Keratinocyte (primary cell): ENCODE measurements at regions not wholly inside any gene's neighbourhood (a gene's known extent, or its start where the extent isn't known, plus 50 kb on each side); places are given as distances from the start of the nearest gene placed in this dataset.
A peak's percentile ranks its signal among the peaks of the same experiment; 100 is the strongest.
"Not testable (repeated sequence)": the region's sequence is repeated elsewhere in the genome, so short reads cannot be mapped to it uniquely, and the experiment has no call there.

Source experiments
- DNase-seq: peaks from one replicate; pipeline ENCODE4 v3.0.0-alpha.2; 2011; ENCODE audit warnings: low read depth, missing footprints, low spot score
- FAIRE-seq: peaks from 2 replicates; lab custom pipeline; 2011; peaks lifted over from hg19 to GRCh38; lab: Jason Lieb, UNC
- H2AFZ ChIP-seq: 2 replicates; pipeline ENCODE4 v1.6.0; 2012; ENCODE audit warnings: low read length, control low read depth, inconsistent platforms; ENCODE audit not compliant: control insufficient read depth
- H3K27ac ChIP-seq: 2 replicates; pipeline ENCODE4 v1.5.1; 2011; ENCODE audit warnings: low read length; ENCODE audit not compliant: control insufficient read depth, insufficient read depth
- H3K27me3 ChIP-seq: 3 replicates; pipeline ENCODE4 v1.6.0; 2011; ENCODE audit warnings: low read length; ENCODE audit not compliant: control insufficient read depth, insufficient read depth; ENCODE audit errors: extremely low read depth
- H3K36me3 ChIP-seq, 2 experiments: 2 replicates in 1 of 2; 3 replicates in 1 of 2; pipeline ENCODE4 v1.5.1; 2011; ENCODE audit warnings: low read length in 2 of 2, mild to moderate bottlenecking in 1 of 2; ENCODE audit not compliant: control insufficient read depth in 2 of 2, insufficient read depth in 2 of 2; ENCODE audit errors: extremely low read depth in 1 of 2
- H3K4me1 ChIP-seq: 3 replicates; pipeline ENCODE4 v1.5.1; 2011; ENCODE audit warnings: low read length; ENCODE audit not compliant: control insufficient read depth, insufficient read depth; ENCODE audit errors: extremely low read depth
- H3K4me2 ChIP-seq: 3 replicates; pipeline ENCODE4 v1.6.0; 2011; ENCODE audit warnings: low read depth, low read length; ENCODE audit not compliant: control insufficient read depth, insufficient read depth; ENCODE audit errors: extremely low read depth
- H3K4me3 ChIP-seq, 3 experiments: fragments of 200-600 bp in 1 of 3; sonication (generic) in 1 of 3; 2 replicates in 2 of 3; 3 replicates in 1 of 3; pipeline ENCODE4 v1.5.1; 2011 to 2016; ENCODE audit warnings: low read length in 3 of 3, mild to moderate bottlenecking in 3 of 3, control low read depth in 2 of 3, inconsistent platforms in 1 of 3, low read depth in 1 of 3, mixed read lengths in 1 of 3, mixed run types in 1 of 3, moderate library complexity in 1 of 3; ENCODE audit not compliant: control insufficient read depth in 2 of 3, insufficient read depth in 2 of 3; ENCODE audit errors: extremely low read depth in 1 of 3
- H3K79me2 ChIP-seq: 2 replicates; pipeline ENCODE4 v1.6.0; 2012; ENCODE audit warnings: low read length; ENCODE audit not compliant: control insufficient read depth, insufficient read depth
- H3K9ac ChIP-seq: 3 replicates; pipeline ENCODE4 v1.6.0; 2011; ENCODE audit warnings: low read length; ENCODE audit not compliant: control insufficient read depth, insufficient read depth; ENCODE audit errors: extremely low read depth
- H3K9me1 ChIP-seq: 3 replicates; pipeline ENCODE4 v1.6.0; 2011; ENCODE audit warnings: low read length; ENCODE audit not compliant: control insufficient read depth, insufficient read depth; ENCODE audit errors: extremely low read depth
- H3K9me3 ChIP-seq: 2 replicates; pipeline ENCODE4 v1.5.1; 2012; ENCODE audit warnings: low read depth, low read length; ENCODE audit not compliant: control insufficient read depth
- H4K20me1 ChIP-seq: 3 replicates; pipeline ENCODE4 v1.6.0; 2011; ENCODE audit warnings: low read length; ENCODE audit not compliant: control insufficient read depth, insufficient read depth; ENCODE audit errors: extremely low read depth
- CTCF ChIP-seq, 3 experiments: IDR thresholded peaks in 1 of 3; conservative IDR thresholded peaks in 1 of 3; optimal IDR thresholded peaks in 1 of 3; 2 replicates in 2 of 3; 3 replicates in 1 of 3; pipeline versions ENCODE3 to v1.5.1; 2011; ENCODE audit warnings: low read length in 3 of 3, mild to moderate bottlenecking in 3 of 3, moderate library complexity in 2 of 3, control low read depth in 1 of 3, inconsistent platforms in 1 of 3; ENCODE audit not compliant: insufficient read depth in 2 of 3; ENCODE audit errors: extremely low read depth in 1 of 3
- EZH2 ChIP-seq: IDR thresholded peaks from one replicate; pipeline ENCODE4 v1.6.1; 2012; ENCODE audit warnings: inconsistent platforms, mild to moderate bottlenecking, low read length, moderate library complexity
- dilution Hi-C: fragments of 300-500 bp; cut with MboI; formaldehyde crosslinking; loops from one replicate; pipeline ENCODE4 v1.7.0; 2020; ENCODE audit warnings: low sequenced_read_pairs; ENCODE audit not compliant: extremely low pct_ligation_motif_present

- H3K36me3 ChIP-seq = no peaks in the 10 kb centered on the region
- dilution Hi-C loops = no loop called here
Measured at GRCh38 chr4:31023742-31024141, 303.6 kb downstream of the PCDH7 start.

GRCh38 chr4:31024781-31025180 is 304.6 kb downstream of the PCDH7 start:
- H3K4me1 ChIP-seq, dilution Hi-C loops, H3K4me3 ChIP-seq, H3K79me2 ChIP-seq, H3K4me2 ChIP-seq, H3K27me3 ChIP-seq, H3K9ac ChIP-seq, H3K9me3 ChIP-seq, H4K20me1 ChIP-seq, H3K27ac ChIP-seq, H3K36me3 ChIP-seq, FAIRE-seq, DNase-seq, H3K9me1 ChIP-seq, H2AFZ ChIP-seq: not testable (repeated sequence)

More at GRCh38 chr4:31023742-31024141, 303.6 kb downstream of the PCDH7 start:
- Histone ChIP-seq H3K9me3 (no peaks in the 10 kb centered on the region), H3K27me3 (no peaks in the 10 kb centered on the region), H3K9me1 (no peaks in the 10 kb centered on the region), H3K4me3 (peak overlapping the region in 2 of 3 experiments; percentile 11 to 43), H3K79me2 (no peaks in the 10 kb centered on the region), H3K4me2 (peak overlapping the region; percentile 98), H3K9ac (no peak overlapping the region), H3K27ac (no peak overlapping the region), H3K4me1 (peaks cover 12% of the 10 kb centered on the region), H2AFZ (peak overlapping the region; percentile 97), H4K20me1 (no peaks in the 10 kb centered on the region)
- TF ChIP-seq EZH2 (no peak), CTCF (optimal IDR thresholded peaks at IDR 0.05 in 1 of 3, IDR thresholded peaks at IDR 0.05 in 1 of 3, conservative IDR thresholded peaks at IDR 0.05 in 1 of 3; ENCODE audit: extremely low read depth in 1 of 3, insufficient read depth in 2 of 3, low read length in 3 of 3) (no peak)
- FAIRE-seq (no peak), DNase-seq (no peak)

- dilution Hi-C loops = no loop called here
- H2AFZ ChIP-seq = peak overlapping the region; percentile 2
- H3K4me1 ChIP-seq = peaks cover 9% of the 10 kb centered on the region
- H3K27ac ChIP-seq = no peak overlapping the region
- no peak overlapping the region for H3K4me3 ChIP-seq
- H3K9me3 ChIP-seq = no peaks in the 10 kb centered on the region
- no peaks in the 10 kb centered on the region for H3K36me3 ChIP-seq
- H3K27me3 ChIP-seq = no peaks in the 10 kb centered on the region
- H4K20me1 ChIP-seq = no peaks in the 10 kb centered on the region
- TF ChIP-seq CTCF (optimal IDR thresholded peaks at IDR 0.05 in 1 of 3, IDR thresholded peaks at IDR 0.05 in 1 of 3, conservative IDR thresholded peaks at IDR 0.05 in 1 of 3; ENCODE audit: extremely low read depth in 1 of 3, insufficient read depth in 2 of 3, low read length in 3 of 3) = no peak
- no peak for TF ChIP-seq EZH2
- no peak overlapping the region for H3K4me2 ChIP-seq
- no peak overlapping the region for H3K9ac ChIP-seq
- no peak for DNase-seq
- no peaks in the 10 kb centered on the region for H3K79me2 ChIP-seq
- FAIRE-seq = no peak
- no peaks in the 10 kb centered on the region for H3K9me1 ChIP-seq
Measured at GRCh38 chr4:31026256-31026655, 306.1 kb downstream of the PCDH7 start.
